ENCODE measurements at regions not wholly inside any gene's neighbourhood (a gene's known extent, or its start where the extent isn't known, plus 50 kb on each side); places are given as distances from the start of the nearest gene placed in this dataset.

- TF ChIP-seq CTCF (IDR thresholded peaks at IDR 0.05 in 4 of 5, conservative IDR thresholded peaks at IDR 0.05 in 1 of 5) = no peak
- no peak for TF ChIP-seq POLR2A (IDR thresholded peaks at IDR 0.05)
Observed at GRCh38 chr6:140364916-140365315, 990.5 kb upstream of the CITED2 start.
